Lower leg skin (tissue), 4 donors: ENCODE measurements at regions not wholly inside any gene's neighbourhood (a gene's known extent, or its start where the extent isn't known, plus 50 kb on each side); places are given as distances from the start of the nearest gene placed in this dataset.

Experiments
- DNase-seq, 2 donors: peaks; one replicate each; pipeline ENCODE4 v3.0.0-alpha.2; 2019; ENCODE audit warnings: low spot score in 2 of 2
- H3K4me3 ChIP-seq: fragments of 200-600 bp; sonication (generic); 2 replicates; pipeline ENCODE4 v1.5.1; 2017; ENCODE audit warnings: mild to moderate bottlenecking, low read depth; ENCODE audit not compliant: poor library complexity, severe bottlenecking
- POLR2A ChIP-seq, 2 donors: fragments of 450-650 bp; IDR thresholded peaks; one replicate each; pipeline ENCODE4 v1.6.1; 2016 to 2017; ENCODE audit warnings: antibody characterized with exemption in 2 of 2, mild to moderate bottlenecking in 1 of 2, moderate library complexity in 1 of 2
- WGBS, 2 donors: methylation state at CpG; one replicate each; pipeline ENCODE4 v1.1.5; 2018; 5-methylcytosine and 5-hydroxymethylcytosine counted together
- intact Hi-C: fragments of 100-400 bp; cut with DNase I; formaldehyde crosslinking; loops from one replicate; pipeline ENCODE4 v1.15.0; 2023; ENCODE audit warnings: low total_unique reads
- TF ChIP-seq, protein P1 (sequence below), 3 donors: fragments of 450-650 bp; IDR thresholded peaks; one replicate each; pipeline ENCODE4 v1.5.1; 2016; ENCODE audit warnings: antibody characterized with exemption in 3 of 3, mild to moderate bottlenecking in 3 of 3, moderate library complexity in 2 of 3

DNA sequence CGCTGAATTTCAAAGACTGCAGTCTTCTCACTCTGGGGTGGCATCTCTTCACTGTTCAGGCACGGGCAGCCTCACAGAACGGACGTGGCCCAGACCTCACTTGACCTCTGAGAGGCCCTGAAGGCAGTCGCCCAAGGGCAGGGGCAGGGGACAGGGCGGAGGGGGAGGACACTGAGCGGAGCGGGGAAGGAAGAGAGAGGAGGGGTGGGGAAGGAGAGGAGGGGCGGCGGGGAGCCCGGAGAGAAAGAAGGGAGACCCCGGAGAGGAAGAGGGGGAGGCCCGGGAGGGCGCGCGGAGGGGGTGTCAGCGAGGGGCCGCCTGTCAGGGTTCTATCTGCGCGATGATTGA, 58.7 kb upstream of the COMTD1 start:
- H3K4me3 ChIP-seq: no peak overlapping the region
- intact Hi-C loops: no loop called here
- 1 to 2% methylated on average over 20 of the region's 20 CpGs for WGBS, 2 donors
- no peak for TF ChIP-seq POLR2A (IDR thresholded peaks at IDR 0.05)
- TF ChIP-seq, protein P1, sequence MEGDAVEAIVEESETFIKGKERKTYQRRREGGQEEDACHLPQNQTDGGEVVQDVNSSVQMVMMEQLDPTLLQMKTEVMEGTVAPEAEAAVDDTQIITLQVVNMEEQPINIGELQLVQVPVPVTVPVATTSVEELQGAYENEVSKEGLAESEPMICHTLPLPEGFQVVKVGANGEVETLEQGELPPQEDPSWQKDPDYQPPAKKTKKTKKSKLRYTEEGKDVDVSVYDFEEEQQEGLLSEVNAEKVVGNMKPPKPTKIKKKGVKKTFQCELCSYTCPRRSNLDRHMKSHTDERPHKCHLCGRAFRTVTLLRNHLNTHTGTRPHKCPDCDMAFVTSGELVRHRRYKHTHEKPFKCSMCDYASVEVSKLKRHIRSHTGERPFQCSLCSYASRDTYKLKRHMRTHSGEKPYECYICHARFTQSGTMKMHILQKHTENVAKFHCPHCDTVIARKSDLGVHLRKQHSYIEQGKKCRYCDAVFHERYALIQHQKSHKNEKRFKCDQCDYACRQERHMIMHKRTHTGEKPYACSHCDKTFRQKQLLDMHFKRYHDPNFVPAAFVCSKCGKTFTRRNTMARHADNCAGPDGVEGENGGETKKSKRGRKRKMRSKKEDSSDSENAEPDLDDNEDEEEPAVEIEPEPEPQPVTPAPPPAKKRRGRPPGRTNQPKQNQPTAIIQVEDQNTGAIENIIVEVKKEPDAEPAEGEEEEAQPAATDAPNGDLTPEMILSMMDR (IDR thresholded peaks at IDR 0.05): no peak
- no peak for DNase-seq

DNA sequence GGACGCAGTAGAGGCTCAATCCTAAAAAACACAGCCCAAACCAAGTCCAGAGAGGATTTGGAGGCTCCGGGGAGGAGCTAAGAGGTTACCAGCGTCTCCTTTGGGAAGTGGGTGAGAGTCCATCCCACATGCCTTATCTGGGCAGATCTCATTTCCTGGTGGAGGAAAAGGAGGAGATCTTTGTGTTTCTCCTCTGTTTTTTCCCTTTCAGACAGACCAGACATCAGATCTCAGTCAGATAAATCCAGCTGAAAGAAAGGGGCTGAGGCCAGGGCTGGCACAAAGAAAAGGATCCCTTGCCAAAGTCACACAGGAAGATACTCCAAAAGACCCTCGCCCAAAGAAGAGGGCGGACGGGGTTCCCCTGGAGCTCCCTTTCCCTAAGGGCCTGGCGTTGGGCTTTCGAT, 58.3 kb upstream of the COMTD1 start:
- peak in 1 of 2 donors; percentile 85 for DNase-seq
- intact Hi-C loops: no loop called here
- TF ChIP-seq, protein P1 (IDR thresholded peaks at IDR 0.05): no peak
- TF ChIP-seq POLR2A (IDR thresholded peaks at IDR 0.05): no peak
- H3K4me3 ChIP-seq: no peak overlapping the region
- 21 to 29% methylated on average over 8 of the region's 8 CpGs for WGBS, 2 donors

DNA sequence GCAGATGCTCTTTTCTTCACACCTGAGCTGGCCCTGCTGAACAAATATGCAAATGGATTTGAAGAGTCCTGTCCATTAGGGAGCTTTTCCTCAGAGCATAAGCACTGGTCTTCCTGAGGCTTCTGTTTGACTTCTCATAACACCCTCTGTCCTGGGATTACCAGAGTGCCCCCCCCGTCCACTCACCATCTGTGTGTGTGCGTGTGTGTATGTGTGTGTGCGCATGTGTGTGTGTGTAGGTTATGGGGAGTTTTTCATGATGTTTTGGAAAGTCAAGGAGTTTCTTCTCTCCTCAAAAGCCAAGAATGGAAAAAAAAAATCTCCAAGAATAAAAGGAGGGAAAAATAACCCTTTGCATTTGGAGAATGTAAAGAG, 57.7 kb upstream of the COMTD1 start:
- intact Hi-C loops: no loop called here
- TF ChIP-seq, protein P1 (IDR thresholded peaks at IDR 0.05): no peak
- TF ChIP-seq POLR2A (IDR thresholded peaks at IDR 0.05): no peak
- no peak for DNase-seq
- no peak overlapping the region for H3K4me3 ChIP-seq
- WGBS, 2 donors: 90 to 99% methylated on average over 3 of the region's 3 CpGs

DNA sequence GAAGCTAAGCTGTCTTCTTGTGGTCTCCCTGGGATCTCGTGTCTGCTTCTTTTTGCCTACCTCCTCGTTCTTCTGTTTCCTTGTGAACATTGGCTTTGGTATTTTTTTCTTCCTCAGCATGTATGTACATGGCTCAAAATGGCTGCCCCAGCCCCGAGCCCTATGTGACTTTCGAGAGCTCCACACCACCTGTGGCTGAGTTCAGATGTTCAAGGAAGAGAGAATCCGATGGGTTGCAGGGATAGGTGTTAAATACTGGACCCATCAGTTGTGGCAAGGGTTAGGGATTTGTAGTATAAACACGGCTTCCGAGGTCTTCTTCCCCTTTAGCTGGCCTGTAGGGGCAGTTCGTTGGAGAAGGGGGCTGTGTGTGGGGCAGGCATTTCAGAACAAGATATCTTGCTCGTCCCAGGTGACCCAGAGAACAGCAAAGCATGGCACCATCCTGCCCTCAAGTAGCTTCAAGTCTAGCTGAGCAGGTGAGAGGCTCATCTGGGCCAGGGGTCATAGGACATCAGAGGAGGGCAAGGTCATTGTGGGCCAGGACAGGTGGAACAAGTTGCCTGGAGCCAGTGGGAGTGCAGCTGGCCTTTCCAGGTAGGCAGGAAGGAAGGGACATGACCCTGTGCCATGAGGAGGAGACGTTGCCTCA, 57.2 kb upstream of the COMTD1 start:
- 95 to 96% methylated on average over 10 of the region's 10 CpGs for WGBS, 2 donors
- intact Hi-C loops: no loop called here
- peak in 1 of 2 donors; percentile 70 for DNase-seq

DNA sequence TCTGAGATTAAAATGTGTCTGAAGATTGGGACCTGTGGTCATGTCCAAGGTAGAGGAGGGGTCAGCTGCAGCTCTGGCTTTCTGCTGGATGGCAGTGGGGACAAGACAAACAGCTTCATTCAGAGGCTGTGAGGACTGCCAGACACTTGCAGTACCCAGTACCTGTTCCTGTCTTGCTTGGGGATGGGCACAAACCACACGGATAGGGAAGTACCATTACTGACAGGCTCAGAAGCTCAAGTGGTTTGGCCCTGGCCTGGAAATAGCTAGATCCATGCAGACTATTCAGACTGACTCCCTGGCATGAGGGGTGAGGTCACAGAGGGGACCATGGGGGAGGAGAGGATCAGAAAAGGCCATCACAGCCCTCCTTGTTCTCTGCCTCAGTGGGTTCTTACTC, 56.0 kb upstream of the COMTD1 start:
- 43 to 73% methylated on average over 1 of the region's 1 CpG for WGBS, 2 donors
- DNase-seq: peak in 1 of 2 donors; percentile 36
- intact Hi-C loops: no loop called here
- no peak overlapping the region for H3K4me3 ChIP-seq
- no peak for TF ChIP-seq POLR2A (IDR thresholded peaks at IDR 0.05)
- TF ChIP-seq, protein P1 (IDR thresholded peaks at IDR 0.05): no peak

More for the DNA sequence above, 57.2 kb upstream of the COMTD1 start:
- TF ChIP-seq POLR2A (IDR thresholded peaks at IDR 0.05): no peak
- TF ChIP-seq, protein P1 (IDR thresholded peaks at IDR 0.05): no peak
- no peak overlapping the region for H3K4me3 ChIP-seq

DNA sequence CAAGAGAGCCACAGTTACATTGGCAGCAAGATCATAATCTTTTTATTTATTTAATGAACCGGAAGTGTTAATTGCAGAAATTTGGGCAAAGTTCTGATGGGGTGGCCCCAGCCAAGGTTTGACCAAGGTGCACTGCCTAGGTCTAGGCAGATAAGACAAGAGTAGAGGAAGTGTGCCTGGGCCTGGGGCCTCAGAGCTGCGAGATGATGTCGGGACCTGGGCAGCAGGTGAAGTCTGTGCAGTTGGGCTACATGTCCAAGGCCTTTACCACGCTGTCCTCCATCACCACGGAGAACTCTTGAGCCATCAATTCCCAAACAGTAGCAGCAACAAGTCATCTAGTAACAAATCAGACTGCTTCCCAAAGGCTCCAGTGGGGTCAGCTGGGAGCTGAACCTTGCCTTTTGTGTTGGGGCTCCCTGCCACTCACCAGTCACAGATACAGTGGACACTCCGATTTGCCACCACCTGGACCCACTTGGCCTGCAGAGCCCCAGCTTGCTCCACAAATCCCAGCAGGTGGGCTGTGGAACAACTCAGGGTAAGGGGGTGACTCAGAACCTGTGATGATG, 52.5 kb upstream of the COMTD1 start:
- 91 to 95% methylated on average over 6 of the region's 6 CpGs for WGBS, 2 donors
- TF ChIP-seq, protein P1 (IDR thresholded peaks at IDR 0.05): no peak
- no peak for TF ChIP-seq POLR2A (IDR thresholded peaks at IDR 0.05)
- DNase-seq: peak in 1 of 2 donors; percentile 80
- intact Hi-C loops: no loop called here
- H3K4me3 ChIP-seq: no peak overlapping the region
